PC-9 (cell line): ENCODE measurements at regions not wholly inside any gene's neighbourhood (a gene's known extent, or its start where the extent isn't known, plus 50 kb on each side); places are given as distances from the start of the nearest gene placed in this dataset.

Source experiments
- EZH2 ChIP-seq: fragments of 200-600 bp; sonication (generic); IDR thresholded peaks from 2 replicates; pipeline ENCODE4 v1.8.0; 2017; ENCODE audit warnings: antibody characterized with exemption, low read depth
- TF ChIP-seq, protein P1 (sequence below): fragments of 200-600 bp; sonication (generic); conservative IDR thresholded peaks from 2 replicates; pipeline ENCODE4 v1.6.1; 2017; ENCODE audit warnings: mixed run types, antibody characterized with exemption, mild to moderate bottlenecking, moderate library complexity

DNA sequence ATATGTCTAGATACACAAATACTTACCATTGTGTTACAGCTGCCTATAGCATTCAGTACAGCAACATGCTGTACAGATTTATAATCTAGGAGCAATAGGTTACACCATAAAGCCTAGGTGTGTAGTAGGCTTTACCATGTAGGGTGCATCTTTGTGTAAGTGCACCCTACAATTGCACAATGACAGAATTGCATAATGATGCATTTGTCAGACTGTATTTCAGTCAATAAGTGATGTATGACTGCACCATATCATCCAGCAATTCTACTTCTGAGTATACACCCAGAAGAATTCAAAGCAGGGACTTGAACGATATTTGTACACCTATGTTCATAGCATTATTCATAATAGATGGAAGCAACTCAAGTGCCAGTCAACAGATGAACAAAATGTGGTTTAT, 100.4 kb upstream of the SLC44A1 start:
- TF ChIP-seq EZH2, result no peak
- TF ChIP-seq, protein P1, sequence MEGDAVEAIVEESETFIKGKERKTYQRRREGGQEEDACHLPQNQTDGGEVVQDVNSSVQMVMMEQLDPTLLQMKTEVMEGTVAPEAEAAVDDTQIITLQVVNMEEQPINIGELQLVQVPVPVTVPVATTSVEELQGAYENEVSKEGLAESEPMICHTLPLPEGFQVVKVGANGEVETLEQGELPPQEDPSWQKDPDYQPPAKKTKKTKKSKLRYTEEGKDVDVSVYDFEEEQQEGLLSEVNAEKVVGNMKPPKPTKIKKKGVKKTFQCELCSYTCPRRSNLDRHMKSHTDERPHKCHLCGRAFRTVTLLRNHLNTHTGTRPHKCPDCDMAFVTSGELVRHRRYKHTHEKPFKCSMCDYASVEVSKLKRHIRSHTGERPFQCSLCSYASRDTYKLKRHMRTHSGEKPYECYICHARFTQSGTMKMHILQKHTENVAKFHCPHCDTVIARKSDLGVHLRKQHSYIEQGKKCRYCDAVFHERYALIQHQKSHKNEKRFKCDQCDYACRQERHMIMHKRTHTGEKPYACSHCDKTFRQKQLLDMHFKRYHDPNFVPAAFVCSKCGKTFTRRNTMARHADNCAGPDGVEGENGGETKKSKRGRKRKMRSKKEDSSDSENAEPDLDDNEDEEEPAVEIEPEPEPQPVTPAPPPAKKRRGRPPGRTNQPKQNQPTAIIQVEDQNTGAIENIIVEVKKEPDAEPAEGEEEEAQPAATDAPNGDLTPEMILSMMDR, result no peak
